ENCODE measurements at regions not wholly inside any gene's neighbourhood (a gene's known extent, or its start where the extent isn't known, plus 50 kb on each side); places are given as distances from the start of the nearest gene placed in this dataset.

- DNase-seq = no peak
Measured at GRCh38 chr3:132822266-132822665, 100.1 kb upstream of the NPHP3 start.

GRCh38 chr3:132821314-132821713, 99.1 kb upstream of the NPHP3 start:
- no peak for DNase-seq

- DNase-seq = no peak
Measured at GRCh38 chr3:132818251-132818650, 96.0 kb upstream of the NPHP3 start.

GRCh38 chr3:132817646-132818177, 95.5 kb upstream of the NPHP3 start:
- DNase-seq = no peak

- DNase-seq = no peak
Measured at GRCh38 chr3:132805071-132805470, 82.9 kb upstream of the NPHP3 start.

- DNase-seq = peak; percentile 46
Measured at GRCh38 chr3:132804498-132804897, 82.3 kb upstream of the NPHP3 start.

GRCh38 chr3:132803889-132804288, 81.7 kb upstream of the NPHP3 start:
- DNase-seq = no peak

GRCh38 chr3:132800958-132801357, 78.7 kb upstream of the NPHP3 start:
- peak; percentile 44 for DNase-seq

- DNase-seq = no peak
Measured at GRCh38 chr3:132790806-132791205, 68.6 kb upstream of the NPHP3 start.

GRCh38 chr3:132789959-132790358, 67.8 kb upstream of the NPHP3 start:
- DNase-seq = no peak

- peak; percentile 41 for DNase-seq
Measured at GRCh38 chr3:132788301-132788671, 66.1 kb upstream of the NPHP3 start.

GRCh38 chr3:132787616-132788300, 65.5 kb upstream of the NPHP3 start:
- DNase-seq = no peak

- no peak for DNase-seq
Measured at GRCh38 chr3:132786890-132787289, 64.7 kb upstream of the NPHP3 start.

- peak; percentile 19 for DNase-seq
Measured at GRCh38 chr3:132785292-132785691, 63.1 kb upstream of the NPHP3 start.

GRCh38 chr3:132784502-132785025, 62.4 kb upstream of the NPHP3 start:
- no peak for DNase-seq

GRCh38 chr3:132783152-132783551, 60.9 kb upstream of the NPHP3 start:
- peak; percentile 47 for DNase-seq

- DNase-seq = no peak
Measured at GRCh38 chr3:132781922-132782321, 59.7 kb upstream of the NPHP3 start.

GRCh38 chr3:132777171-132777570, 55.0 kb upstream of the NPHP3 start:
- no peak for DNase-seq

- DNase-seq = peak; percentile 20
Measured at GRCh38 chr3:132773071-132773619, 50.9 kb upstream of the NPHP3 start.

- DNase-seq = no peak
Measured at GRCh38 chr3:132772252-132772651, 50.0 kb upstream of the NPHP3 start.
